Activated effector memory CD4-positive, alpha-beta T cell treated with Interleukin-2 at 50 U/mL for 16 hours (primary cell): ENCODE measurements at regions not wholly inside any gene's neighbourhood (a gene's known extent, or its start where the extent isn't known, plus 50 kb on each side); places are given as distances from the start of the nearest gene placed in this dataset.

Source experiments
- DNase-seq: peaks from one replicate; pipeline ENCODE4 v3.0.0-alpha.2; 2020

- no peak for DNase-seq
These were observed 224.7 kb upstream of the ASIC2 start for GRCh38 chr17:33517746-33518145.

- DNase-seq, result no peak
These were observed 226.6 kb upstream of the ASIC2 start for GRCh38 chr17:33519692-33520091.

- peak; percentile 10 for DNase-seq
These were observed 227.6 kb upstream of the ASIC2 start for GRCh38 chr17:33520426-33521330.

GRCh38 chr17:33521784-33522183, 228.7 kb upstream of the ASIC2 start:
- no peak for DNase-seq

GRCh38 chr17:33522623-33523022, 229.5 kb upstream of the ASIC2 start:
- DNase-seq, result no peak

- no peak for DNase-seq
These were observed 230.5 kb upstream of the ASIC2 start for GRCh38 chr17:33523577-33523981.

GRCh38 chr17:33525186-33525585, 232.1 kb upstream of the ASIC2 start:
- DNase-seq, result no peak

GRCh38 chr17:33526717-33527116, 233.6 kb upstream of the ASIC2 start:
- no peak for DNase-seq

GRCh38 chr17:33527290-33527689, 234.2 kb upstream of the ASIC2 start:
- no peak for DNase-seq

- no peak for DNase-seq
These were observed 235.8 kb upstream of the ASIC2 start for GRCh38 chr17:33528846-33529245.

- DNase-seq, result no peak
These were observed 236.7 kb upstream of the ASIC2 start for GRCh38 chr17:33529816-33530215.

GRCh38 chr17:33531311-33531710, 238.2 kb upstream of the ASIC2 start:
- DNase-seq, result no peak

- DNase-seq, result no peak
These were observed 241.0 kb upstream of the ASIC2 start for GRCh38 chr17:33534087-33534486.

GRCh38 chr17:33545124-33545523, 252.0 kb upstream of the ASIC2 start:
- no peak for DNase-seq

- DNase-seq, result no peak
These were observed 257.2 kb upstream of the ASIC2 start for GRCh38 chr17:33550261-33550660.

- DNase-seq, result no peak
These were observed 258.0 kb upstream of the ASIC2 start for GRCh38 chr17:33551075-33551474.

GRCh38 chr17:33551911-33552310, 258.8 kb upstream of the ASIC2 start:
- no peak for DNase-seq

- DNase-seq, result no peak
These were observed 267.1 kb upstream of the ASIC2 start for GRCh38 chr17:33560165-33560564.

- DNase-seq, result no peak
These were observed 267.8 kb upstream of the ASIC2 start for GRCh38 chr17:33560871-33561270.

- DNase-seq, result no peak
These were observed 268.7 kb upstream of the ASIC2 start for GRCh38 chr17:33561569-33562334.

- DNase-seq, result no peak
These were observed 269.7 kb upstream of the ASIC2 start for GRCh38 chr17:33562792-33563191.

GRCh38 chr17:33564146-33564545, 271.1 kb upstream of the ASIC2 start:
- no peak for DNase-seq

- no peak for DNase-seq
These were observed 274.1 kb upstream of the ASIC2 start for GRCh38 chr17:33567223-33567622.

GRCh38 chr17:33572615-33573014, 279.5 kb upstream of the ASIC2 start:
- DNase-seq, result no peak
